DOHH2 (cell line): ENCODE measurements at regions not wholly inside any gene's neighbourhood (a gene's known extent, or its start where the extent isn't known, plus 50 kb on each side); places are given as distances from the start of the nearest gene placed in this dataset.

Experiments
- CTCF ChIP-seq: fragments of 200-600 bp; sonication (generic); IDR thresholded peaks from one replicate; pipeline ENCODE4 v1.5.1; 2014; ENCODE audit warnings: antibody characterized with exemption, mild to moderate bottlenecking, low read depth, low read length; ENCODE audit not compliant: poor library complexity, severe bottlenecking
- EZH2phosphoT487 ChIP-seq: fragments of 200-600 bp; sonication (generic); IDR thresholded peaks from 2 replicates; pipeline ENCODE4 v1.6.1; 2017; ENCODE audit warnings: borderline replicate concordance, mild to moderate bottlenecking, antibody characterized with exemption, low read length, moderate library complexity, mixed read lengths

- no peak for TF ChIP-seq CTCF
- TF ChIP-seq EZH2phosphoT487: no peak
Measured at GRCh38 chr20:57921676-57922075, 211.9 kb upstream of the PMEPA1 start.
